Dedifferentiated amniotic fluid mesenchymal stem cell (primary cell): ENCODE measurements at regions not wholly inside any gene's neighbourhood (a gene's known extent, or its start where the extent isn't known, plus 50 kb on each side); places are given as distances from the start of the nearest gene placed in this dataset.

Experiments used
- DNase-seq: peaks from one replicate; pipeline ENCODE4 v3.0.0-alpha.2; 2016; ENCODE audit errors: extremely low spot score

- no peak for DNase-seq
Measured at GRCh38 chr21:32216293-32216692, 62.6 kb downstream of the MIS18A start.

GRCh38 chr21:32215306-32215685, 63.6 kb downstream of the MIS18A start:
- no peak for DNase-seq

GRCh38 chr21:32214654-32215305, 64.1 kb downstream of the MIS18A start:
- DNase-seq: no peak

GRCh38 chr21:32212116-32212515, 66.7 kb downstream of the MIS18A start:
- no peak for DNase-seq

DNA sequence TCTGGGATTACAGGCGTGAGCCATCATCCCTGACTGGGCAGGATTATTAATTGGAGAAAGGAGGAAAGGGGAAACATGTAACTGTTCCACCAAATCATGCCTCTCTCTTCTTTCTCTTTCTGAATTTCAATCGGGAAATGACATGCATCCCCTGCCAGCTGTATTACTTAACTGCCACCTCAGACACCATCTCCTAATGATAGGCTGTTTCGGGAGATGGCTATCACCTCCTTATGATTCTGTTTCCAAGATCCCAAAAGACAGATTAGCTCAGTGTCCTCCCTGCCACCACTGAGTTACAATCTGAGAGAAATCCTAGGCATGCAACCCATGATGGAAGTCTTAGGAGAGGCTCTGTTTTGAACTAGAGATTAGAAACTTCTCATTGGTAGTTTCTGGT, 67.5 kb downstream of the MIS18A start:
- no peak for DNase-seq

- no peak for DNase-seq
Measured at GRCh38 chr21:32209580-32209979, 69.3 kb downstream of the MIS18A start.

DNA sequence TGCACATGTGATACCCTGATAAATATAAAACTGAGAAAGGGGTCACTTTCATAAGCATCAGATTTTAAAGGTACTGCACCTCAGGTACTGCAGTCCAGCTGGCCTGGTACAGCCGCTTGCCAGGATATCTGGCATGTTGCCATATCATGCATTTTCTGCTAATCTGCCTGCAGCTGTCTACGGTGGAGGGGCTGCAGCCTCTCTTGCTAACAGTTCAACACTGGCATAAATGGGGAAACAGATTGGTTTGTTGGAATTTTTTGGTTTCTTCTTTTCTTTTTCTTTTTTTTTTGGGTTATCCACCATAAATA, 71.5 kb downstream of the MIS18A start:
- no peak for DNase-seq

- DNase-seq: no peak
Measured at GRCh38 chr21:32206631-32207405, 72.0 kb downstream of the MIS18A start.

GRCh38 chr21:32203877-32204480, 74.9 kb downstream of the MIS18A start:
- no peak for DNase-seq

DNA sequence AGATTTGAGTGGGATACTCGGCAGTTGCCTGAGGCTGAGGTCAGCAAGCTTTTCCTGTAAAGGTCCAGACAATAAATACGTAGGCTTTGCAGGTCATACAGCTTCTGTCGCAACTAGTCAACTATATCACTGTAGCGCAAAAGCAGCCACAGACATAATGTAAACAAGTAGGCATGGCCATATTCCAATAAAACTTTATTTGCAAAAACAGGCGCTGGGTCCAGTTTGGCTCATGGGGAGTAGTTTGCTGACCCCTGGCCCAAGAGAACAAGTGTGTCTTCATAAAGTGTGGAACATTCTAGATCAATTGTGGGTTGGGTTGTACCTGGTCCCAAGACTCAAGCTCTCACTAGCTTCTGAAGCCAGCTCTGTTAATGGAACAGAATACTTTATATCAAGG, 78.8 kb downstream of the MIS18A start:
- no peak for DNase-seq

GRCh38 chr21:32198384-32198783, 80.5 kb downstream of the MIS18A start:
- DNase-seq: no peak

- DNase-seq: no peak
Measured at GRCh38 chr21:32197896-32198295, 81.0 kb downstream of the MIS18A start.

DNA sequence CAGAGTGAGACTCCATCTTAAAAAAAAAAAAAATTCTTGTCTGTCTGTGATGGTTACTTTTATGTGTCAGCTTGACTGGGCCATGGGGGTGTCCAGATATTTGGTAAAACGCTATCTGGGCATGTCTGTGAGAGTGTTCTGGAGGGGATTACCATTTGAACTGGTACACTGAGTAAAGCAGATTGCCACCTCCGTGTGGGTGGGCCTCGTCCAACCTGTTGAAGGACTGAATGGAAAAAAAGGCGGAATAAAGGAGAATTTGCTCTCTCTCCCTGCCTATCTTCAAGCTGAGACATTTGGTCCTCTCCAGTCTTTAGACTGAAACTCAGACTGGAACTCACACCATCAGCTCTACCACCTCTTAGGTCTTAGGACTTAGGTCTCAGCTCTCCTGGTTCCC, 82.8 kb downstream of the MIS18A start:
- DNase-seq: no peak

DNA sequence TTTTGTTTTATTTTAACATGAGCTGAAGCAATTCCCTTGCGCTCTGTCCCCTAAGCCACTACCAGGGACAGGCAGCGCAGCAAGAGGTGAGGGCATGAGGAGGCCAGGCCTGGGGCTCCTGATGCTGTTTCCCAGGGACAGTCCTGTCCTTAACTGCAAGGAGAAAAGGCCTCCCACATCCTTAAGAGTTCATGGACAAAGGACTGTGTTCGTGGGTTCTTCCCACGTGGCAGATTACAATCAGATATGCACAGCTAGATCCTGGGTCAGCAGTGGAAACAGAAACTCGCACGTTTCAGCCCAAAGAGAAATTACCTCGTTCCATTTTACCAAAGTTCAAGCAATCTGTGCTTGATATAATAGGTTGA, 85.8 kb downstream of the MIS18A start:
- no peak for DNase-seq

GRCh38 chr21:32192291-32193097, 86.4 kb downstream of the MIS18A start:
- no peak for DNase-seq

GRCh38 chr21:32190493-32191144, 88.2 kb downstream of the MIS18A start:
- DNase-seq: no peak

DNA sequence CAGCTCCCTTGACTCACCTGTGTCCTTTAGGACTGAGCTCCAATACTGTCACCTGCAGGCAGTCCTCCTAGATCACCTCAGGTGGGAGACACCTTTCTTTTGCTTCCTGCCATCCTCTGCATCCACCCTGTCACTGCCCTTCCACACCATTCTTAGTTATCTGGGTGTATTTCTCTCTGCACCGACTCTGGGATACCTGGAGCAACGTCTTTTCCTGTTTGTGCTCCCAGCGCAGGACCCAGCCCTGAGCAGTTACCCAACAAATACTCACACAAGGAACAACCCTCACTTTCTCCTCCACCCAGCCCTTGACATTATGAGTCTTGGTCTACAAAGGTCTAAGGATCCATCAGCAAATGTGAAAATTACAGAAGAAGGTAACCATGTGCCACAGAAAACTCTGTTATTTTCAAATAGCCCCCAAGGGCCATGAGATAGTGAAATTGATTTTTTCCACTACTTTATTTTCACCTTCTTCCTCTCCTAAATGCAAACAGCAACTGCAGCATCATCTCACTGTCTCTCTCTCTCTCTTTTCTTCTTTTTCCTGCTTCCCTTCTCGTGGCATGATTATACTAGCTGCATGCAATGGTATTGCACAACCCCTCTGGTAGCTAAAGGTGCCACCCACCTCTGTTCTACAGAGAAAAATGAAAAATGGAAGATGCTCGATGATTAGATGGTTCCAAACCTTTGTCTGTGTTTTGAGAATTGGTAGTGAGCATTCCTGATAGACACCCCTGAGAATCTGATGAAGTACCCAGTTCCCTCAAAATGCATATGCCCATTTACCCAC, 89.0 kb downstream of the MIS18A start:
- no peak for DNase-seq

- no peak for DNase-seq
Measured at GRCh38 chr21:32186804-32187203, 92.0 kb downstream of the MIS18A start.

DNA sequence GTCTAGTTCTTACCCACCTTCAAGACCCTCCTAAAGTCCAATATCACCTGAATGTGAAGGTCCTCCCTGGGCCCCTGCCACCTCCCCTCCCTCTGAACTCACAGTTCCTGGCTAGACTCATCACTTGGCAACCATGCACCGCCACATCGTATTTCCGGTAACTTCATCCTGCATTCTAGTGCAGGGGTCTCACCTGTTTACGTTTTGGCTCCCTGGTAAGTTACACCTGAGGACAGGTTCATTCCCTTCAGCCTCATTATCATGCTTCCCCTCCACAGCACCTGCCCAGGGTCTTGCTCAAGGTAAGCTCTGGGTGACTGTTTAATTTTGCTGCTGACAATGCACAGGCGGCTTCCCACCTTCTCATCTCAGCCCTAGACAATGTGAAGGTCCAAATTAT, 93.1 kb downstream of the MIS18A start:
- no peak for DNase-seq

DNA sequence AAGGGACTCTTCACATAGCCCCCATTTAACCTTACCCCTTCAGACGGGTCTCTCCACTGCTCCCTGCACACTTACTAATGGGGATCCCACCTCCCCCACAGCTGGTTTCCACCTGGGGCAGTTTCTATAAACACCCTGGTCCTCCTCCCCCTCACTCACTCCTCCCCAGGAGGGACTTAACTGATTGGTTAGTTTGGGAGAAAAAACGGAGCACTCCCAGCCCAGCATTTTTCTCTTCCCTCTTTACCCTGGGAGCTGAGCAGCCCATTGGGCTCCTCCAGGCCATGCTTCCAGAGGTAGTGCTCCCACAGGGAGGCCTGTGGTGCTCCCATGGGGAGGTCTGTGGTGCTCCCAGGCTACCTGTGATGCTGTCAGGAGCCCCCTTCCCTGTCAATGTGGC, 93.7 kb downstream of the MIS18A start:
- DNase-seq: no peak

DNA sequence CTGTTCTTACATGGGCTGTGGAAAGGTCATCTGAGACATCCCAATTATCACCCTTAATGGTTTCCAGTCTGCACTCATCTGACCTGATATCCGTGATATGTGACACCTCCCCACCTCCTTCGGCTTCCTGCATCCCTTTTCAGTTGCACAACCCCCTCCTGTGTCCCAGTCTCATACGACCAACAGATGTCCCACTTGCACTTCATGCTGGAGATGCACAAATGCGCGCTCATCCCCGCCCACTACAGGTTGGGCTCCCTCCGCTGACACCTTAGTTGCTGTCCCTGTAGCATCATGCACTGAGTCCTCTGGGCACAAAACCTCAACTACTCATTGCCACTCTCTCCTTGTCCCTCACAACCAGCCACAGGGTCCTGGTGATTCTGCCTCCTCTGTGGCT, 94.4 kb downstream of the MIS18A start:
- DNase-seq: no peak
